GM23248 (cell line): ENCODE measurements at regions not wholly inside any gene's neighbourhood (a gene's known extent, or its start where the extent isn't known, plus 50 kb on each side); places are given as distances from the start of the nearest gene placed in this dataset.

Experiments
- EZH2 ChIP-seq: fragments of 200-600 bp; sonication (generic); IDR thresholded peaks from 2 replicates; pipeline ENCODE4 v1.6.1; 2018; ENCODE audit warnings: antibody characterized with exemption, mild to moderate bottlenecking; ENCODE audit not compliant: insufficient read depth, poor library complexity, severe bottlenecking
- EZH2phosphoT487 ChIP-seq: fragments of 200-600 bp; sonication (generic); IDR thresholded peaks from 2 replicates; pipeline ENCODE4 v1.6.1; 2018; ENCODE audit warnings: antibody characterized with exemption, moderate library complexity, mild to moderate bottlenecking, low read depth; ENCODE audit not compliant: insufficient read depth

- TF ChIP-seq EZH2 (no peak), EZH2phosphoT487 (no peak)
Measured at GRCh38 chr11:104764710-104765045, 133.6 kb downstream of the CASP12 start.
